Superior temporal gyrus (tissue), 1 donor: ENCODE measurements at regions not wholly inside any gene's neighbourhood (a gene's known extent, or its start where the extent isn't known, plus 50 kb on each side); places are given as distances from the start of the nearest gene placed in this dataset.
A peak's percentile ranks its signal among the peaks of the same experiment; 100 is the strongest.

Experiments used
- DNase-seq: peaks from one replicate; pipeline ENCODE4 v3.0.0-alpha.2; 2016; ENCODE audit errors: extremely low spot score

- DNase-seq, result no peak
These were observed 347.9 kb downstream of the LTN1 start for GRCh38 chr21:28644762-28645161.

DNA sequence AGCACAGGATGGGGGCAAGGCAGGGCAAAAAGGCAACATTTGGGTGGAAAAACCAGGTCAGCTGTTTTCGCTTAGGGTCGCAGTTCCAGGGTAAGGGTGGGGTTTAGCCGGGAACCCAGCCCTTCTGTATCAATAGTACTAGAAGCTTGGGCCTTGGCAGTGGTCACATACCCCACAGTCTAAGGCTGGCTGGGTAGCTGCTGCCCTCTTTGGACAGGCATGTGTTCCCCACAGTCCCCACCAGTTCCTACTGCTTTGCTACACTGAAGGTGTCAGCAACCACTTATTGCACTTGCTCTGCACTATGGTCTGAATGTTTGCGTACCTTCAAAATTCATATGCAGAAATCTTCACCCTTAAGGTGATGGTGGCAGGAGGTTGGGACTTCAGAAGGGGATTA lies 349.8 kb downstream of the LTN1 start:
- no peak for DNase-seq

DNA sequence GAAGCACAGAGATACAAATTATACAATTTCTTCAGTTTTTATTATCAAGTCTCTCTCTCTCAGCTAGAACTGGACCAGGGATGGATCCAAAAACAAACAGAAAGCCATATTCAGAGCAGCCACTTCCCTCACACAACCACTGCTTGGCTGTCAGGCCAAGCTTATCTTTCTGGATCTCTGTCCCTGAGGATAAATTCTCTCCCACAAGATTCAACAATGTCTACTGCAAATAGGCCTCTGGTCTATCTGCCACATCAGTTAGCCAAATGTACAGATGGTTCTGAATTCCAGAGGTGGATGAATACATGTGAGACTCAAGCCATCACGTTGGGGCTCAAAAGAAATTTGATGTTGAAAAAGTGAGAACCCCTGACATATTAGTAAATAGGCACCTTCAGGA lies 350.9 kb downstream of the LTN1 start:
- no peak for DNase-seq

GRCh38 chr21:28640326-28640725 lies 352.4 kb downstream of the LTN1 start:
- no peak for DNase-seq

GRCh38 chr21:28639737-28640136 lies 352.9 kb downstream of the LTN1 start:
- DNase-seq, result no peak

DNA sequence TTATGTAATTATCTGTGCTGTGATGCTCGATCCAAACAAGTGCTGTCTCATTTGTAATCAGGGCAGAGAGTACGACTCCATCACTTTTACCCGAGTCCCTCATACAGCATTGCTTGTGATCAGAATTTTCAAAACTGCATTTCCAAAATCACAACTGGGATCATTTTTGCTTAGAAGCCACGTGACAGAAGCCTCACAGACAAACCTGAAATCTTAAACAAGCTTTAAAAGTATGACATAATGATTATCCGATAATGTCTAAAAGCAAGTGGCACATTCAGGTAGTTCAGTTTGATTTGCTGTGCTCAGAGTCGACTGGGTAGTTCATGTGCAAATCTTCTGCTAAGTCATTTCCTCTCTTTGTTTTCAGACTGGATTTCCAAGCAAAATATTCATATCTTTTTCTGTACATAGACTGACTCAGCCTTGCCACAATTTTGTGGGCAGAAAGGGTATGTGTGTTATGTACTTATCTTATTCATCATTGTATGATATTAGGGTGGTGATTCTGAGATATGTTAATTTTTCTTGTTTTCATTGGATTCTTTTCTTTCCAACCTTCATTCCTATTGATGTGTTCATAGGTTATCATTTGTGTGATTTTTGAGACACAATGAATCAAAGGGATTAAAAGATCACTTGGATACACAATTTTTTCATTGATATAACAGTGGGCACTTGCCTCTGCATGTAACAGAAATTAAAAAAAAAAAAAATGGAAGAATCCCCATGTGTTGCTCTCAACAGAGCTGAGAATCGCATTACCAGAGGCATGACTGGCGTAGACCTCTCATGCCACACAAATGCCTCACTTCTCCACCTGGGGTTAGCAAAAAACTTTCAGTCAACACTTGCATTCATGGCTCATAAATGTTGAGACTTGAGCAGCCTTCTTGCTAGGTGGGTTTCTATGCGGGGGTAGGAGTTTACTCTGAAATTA lies 355.7 kb downstream of the LTN1 start:
- DNase-seq, result no peak

- no peak for DNase-seq
These were observed 357.1 kb downstream of the LTN1 start for GRCh38 chr21:28635541-28635940.

DNA sequence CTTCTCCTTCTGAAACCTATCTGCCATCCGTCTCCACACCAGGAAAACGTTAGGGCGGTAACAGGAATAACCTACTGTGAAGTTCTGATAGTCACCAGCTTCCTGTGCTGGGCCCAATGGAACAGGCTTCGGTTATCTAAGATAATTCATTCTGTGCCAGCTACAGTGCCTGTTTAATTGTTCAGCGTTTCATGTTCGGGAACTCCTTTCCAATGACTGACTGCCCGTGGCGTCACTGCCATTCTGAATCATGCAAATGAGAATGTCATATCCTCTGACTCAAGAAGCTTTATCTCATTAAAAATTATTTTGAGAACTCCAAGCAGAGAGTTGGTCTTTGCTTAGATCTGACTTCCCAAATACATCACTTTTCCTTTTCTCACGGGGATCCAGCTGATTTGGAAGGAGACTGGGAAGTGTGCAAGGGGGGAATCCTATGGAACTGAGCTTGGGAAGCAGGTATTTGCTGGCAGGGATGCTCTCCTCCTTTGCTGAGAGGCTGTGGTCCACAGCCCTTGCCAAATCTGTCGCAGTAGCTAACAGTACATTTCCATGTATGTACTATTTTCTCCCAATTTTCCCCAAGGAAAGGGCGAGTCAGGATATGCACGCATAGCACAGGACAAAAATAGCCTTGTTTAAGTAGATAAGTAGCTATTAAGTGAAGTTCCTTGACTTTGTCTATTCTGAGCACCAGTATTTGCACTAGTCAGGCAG lies 358.7 kb downstream of the LTN1 start:
- no peak for DNase-seq

DNA sequence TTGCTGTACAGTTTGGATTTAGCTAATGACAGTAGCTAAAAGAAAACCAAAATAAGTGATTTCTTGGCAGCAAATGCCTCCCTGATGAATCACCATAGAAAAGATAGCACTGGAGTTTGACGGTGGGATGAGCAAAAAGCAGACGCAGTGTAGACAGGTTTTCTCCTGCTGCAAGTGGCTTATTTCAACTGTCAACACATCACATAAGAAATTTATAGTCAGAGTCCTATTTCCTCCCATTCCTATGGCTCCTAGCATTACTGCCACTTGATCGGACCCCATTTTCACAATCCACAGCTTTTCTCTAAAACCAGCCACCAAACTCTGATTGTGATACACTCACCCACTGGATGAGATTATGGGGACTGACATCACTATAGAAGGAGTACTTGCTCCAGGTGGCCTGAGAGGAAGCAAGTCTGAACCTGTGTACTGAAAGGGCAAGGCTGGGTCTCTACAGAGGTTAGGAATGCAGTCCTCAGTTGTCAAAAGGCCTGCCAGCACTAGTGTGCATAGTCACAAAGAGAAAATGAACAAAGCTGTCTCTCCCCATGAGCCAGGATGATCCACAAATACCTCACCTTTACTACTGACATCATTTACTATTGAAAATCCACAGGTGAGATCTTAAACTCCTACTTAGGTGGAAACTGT lies 359.8 kb downstream of the LTN1 start:
- DNase-seq, result peak; percentile 54

DNA sequence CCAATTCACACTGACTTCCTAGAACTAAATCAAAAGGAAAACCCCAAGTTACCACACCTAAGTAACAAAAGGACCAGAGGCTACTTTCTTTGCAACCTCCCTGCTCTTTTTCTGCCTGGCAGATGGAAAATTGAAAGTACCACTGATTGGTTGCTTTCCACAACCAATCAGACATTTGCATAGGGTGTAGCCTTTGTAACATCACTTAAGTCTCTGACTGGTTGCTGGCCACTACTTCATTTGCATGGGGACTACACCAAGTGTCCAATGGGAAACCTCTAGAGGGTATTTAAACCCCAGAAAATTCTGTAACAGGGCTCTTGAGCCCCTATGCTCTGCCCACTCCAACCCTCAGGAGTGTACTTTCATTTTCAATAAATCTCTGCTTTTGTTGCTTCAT lies 365.0 kb downstream of the LTN1 start:
- no peak for DNase-seq

DNA sequence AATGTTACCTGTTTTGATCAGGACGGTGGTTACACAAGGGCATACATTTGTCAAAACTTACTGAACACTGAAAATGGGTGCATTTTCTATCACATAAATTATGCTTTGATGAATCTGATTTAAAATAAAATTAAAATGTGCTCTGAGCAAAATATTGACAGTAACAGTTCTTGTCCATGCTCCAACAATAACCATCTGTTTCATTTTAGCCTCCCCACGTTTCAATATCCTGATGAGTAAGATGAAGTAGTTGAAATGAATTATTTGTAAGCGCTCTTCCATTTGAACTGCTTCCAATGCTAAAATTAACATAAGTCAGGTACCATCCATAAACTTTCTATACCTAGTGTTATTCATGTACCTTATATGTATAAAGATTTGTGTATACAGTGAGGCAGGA lies 365.4 kb downstream of the LTN1 start:
- DNase-seq, result no peak

- DNase-seq, result no peak
These were observed 368.1 kb downstream of the LTN1 start for GRCh38 chr21:28624626-28625025.

- no peak for DNase-seq
These were observed 375.4 kb downstream of the LTN1 start for GRCh38 chr21:28617300-28617699.

- no peak for DNase-seq
These were observed 377.4 kb downstream of the LTN1 start for GRCh38 chr21:28615276-28615675.

DNA sequence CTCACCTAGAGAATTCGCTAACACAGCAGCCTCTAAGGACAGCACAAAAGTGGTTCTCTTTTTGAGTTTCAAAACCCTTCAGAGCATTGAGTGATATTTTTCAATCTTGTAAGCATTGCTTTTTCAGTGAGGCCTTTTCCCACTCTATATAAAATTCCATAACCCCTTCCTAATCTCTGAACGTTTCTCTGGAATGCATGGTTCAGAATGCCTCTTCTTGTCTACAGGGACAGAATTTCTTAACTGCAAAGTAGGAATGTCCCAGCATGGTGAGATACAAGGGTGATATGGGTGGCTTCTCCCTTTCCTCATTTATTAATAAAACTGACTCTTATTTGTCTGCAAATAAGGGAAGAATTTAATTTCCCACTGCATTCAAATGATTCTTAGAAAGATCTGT lies 377.9 kb downstream of the LTN1 start:
- DNase-seq, result no peak

GRCh38 chr21:28608646-28609045 lies 384.0 kb downstream of the LTN1 start:
- DNase-seq, result no peak

- DNase-seq, result no peak
These were observed 385.1 kb downstream of the LTN1 start for GRCh38 chr21:28607545-28607944.

- no peak for DNase-seq
These were observed 387.6 kb downstream of the LTN1 start for GRCh38 chr21:28604946-28605537.

- no peak for DNase-seq
These were observed 390.1 kb downstream of the LTN1 start for GRCh38 chr21:28602546-28602945.

GRCh38 chr21:28598214-28598613 lies 394.5 kb downstream of the LTN1 start:
- no peak for DNase-seq

GRCh38 chr21:28592205-28592865 lies 400.3 kb downstream of the LTN1 start:
- DNase-seq, result no peak

DNA sequence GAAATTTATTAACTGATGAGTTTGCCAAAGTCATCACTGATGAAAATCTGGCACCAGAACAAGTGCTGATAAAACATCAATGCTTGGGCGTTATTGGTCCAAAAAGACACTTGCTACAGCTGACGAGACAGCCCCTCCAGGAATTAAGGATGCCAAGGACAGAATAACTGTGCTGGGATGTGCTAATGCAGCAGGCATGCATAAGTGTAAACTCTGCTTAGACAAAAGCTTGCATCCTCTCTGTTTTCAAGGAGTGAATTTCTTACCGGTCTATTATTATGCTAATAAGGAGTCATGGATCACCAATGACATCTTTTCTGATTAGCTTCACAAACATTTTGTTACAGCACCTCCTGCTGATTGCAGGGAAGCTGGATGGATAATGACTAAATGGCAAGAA lies 402.0 kb downstream of the LTN1 start:
- DNase-seq, result no peak
